GM12878 (cell line): ENCODE measurements at regions not wholly inside any gene's neighbourhood (a gene's known extent, or its start where the extent isn't known, plus 50 kb on each side); places are given as distances from the start of the nearest gene placed in this dataset.

Experiments used
- ATAC-seq: fragments of 200-7000 bp; cut with Tn5 transposase; 3 replicates; pipeline ENCODE4 v1.9.1; 2020; ENCODE audit warnings: mild to moderate bottlenecking, moderate library complexity
- BruUV-seq: library from RNA; stranded (reverse); fragments of 400-500 nt; replicated peaks from 2 replicates; lab custom pipeline; 2021; lab: Mats Ljungman, UMichigan
- CTCF ChIA-PET: fragments of 300-600 bp; sonication (Branson Sonifier 250); formaldehyde crosslinking; extraction: SDS; loops from one replicate; lab custom pipeline; 2021; ENCODE audit warnings: inconsistent platforms; lab: Yijun Ruan, JAX
- POLR2A ChIA-PET: fragments of 350-600 bp; formaldehyde crosslinking; extraction: SDS; loops from one replicate; lab custom pipeline; 2021; ENCODE audit warnings: inconsistent platforms; lab: Charles Lee
- RAD21 ChIA-PET: fragments of 300-600 bp; sonication (Branson Sonifier 250); formaldehyde crosslinking; loops from one replicate; lab custom pipeline; 2023; ENCODE audit warnings: antibody characterized with exemption; ENCODE audit not compliant: unreplicated experiment; lab: Charles Lee
- SMC1A ChIA-PET: fragments of 300-600 bp; sonication (Branson Sonifier 250); formaldehyde crosslinking; loops from one replicate; lab custom pipeline; 2023; ENCODE audit not compliant: unreplicated experiment, uncharacterized antibody; lab: Charles Lee
- DNase-seq: peaks from one replicate; pipeline ENCODE4 v3.0.0-alpha.2; 2011; ENCODE audit warnings: low read depth, low spot score
- FAIRE-seq: peaks from 3 replicates; lab custom pipeline; 2011; peaks lifted over from hg19 to GRCh38; lab: Jason Lieb, UNC
- H2AFZ ChIP-seq: 2 replicates; pipeline ENCODE4 v1.6.0; 2011; ENCODE audit warnings: low read depth, low read length, control low read depth; ENCODE audit not compliant: control insufficient read depth
- H3K27ac ChIP-seq: 2 replicates; pipeline ENCODE4 v1.5.1; 2011; ENCODE audit warnings: control low read depth; ENCODE audit not compliant: control insufficient read depth, insufficient read depth
- H3K27me3 ChIP-seq, 2 experiments: replicated peaks in 1 of 2; 2 replicates each; pipeline versions ENCODE4 v1.6.0 to v1.6.1; 2011; ENCODE audit warnings: low read length in 1 of 2; ENCODE audit not compliant: control insufficient read depth in 2 of 2, insufficient read depth in 2 of 2
- H3K36me3 ChIP-seq, 2 experiments: 2 replicates each; pipeline ENCODE4 v1.5.1; 2011; ENCODE audit warnings: low read length in 1 of 2; ENCODE audit not compliant: control insufficient read depth in 2 of 2, insufficient read depth in 2 of 2
- H3K4me1 ChIP-seq: 2 replicates; pipeline ENCODE4 v1.6.1; 2011; ENCODE audit warnings: mild to moderate bottlenecking, low read length, moderate library complexity, mixed read lengths; ENCODE audit not compliant: control insufficient read depth, insufficient read depth
- H3K4me2 ChIP-seq: 2 replicates; pipeline ENCODE4 v1.6.0; 2011; ENCODE audit warnings: control low read depth; ENCODE audit not compliant: control insufficient read depth, insufficient read depth
- H3K4me3 ChIP-seq: fragments of 200-600 bp; sonication (generic); 2 replicates; pipeline ENCODE4 v1.5.1; 2016
- H3K79me2 ChIP-seq: 2 replicates; pipeline ENCODE4 v1.6.0; 2011; ENCODE audit warnings: low read length; ENCODE audit not compliant: control insufficient read depth, insufficient read depth
- H3K9ac ChIP-seq: 2 replicates; pipeline ENCODE4 v1.8.0; 2011; ENCODE audit warnings: low read length, control low read depth, mixed read lengths; ENCODE audit not compliant: control insufficient read depth, insufficient read depth
- H3K9me3 ChIP-seq: replicated peaks from 3 replicates; pipeline ENCODE4 v1.5.1; 2011; ENCODE audit warnings: mild to moderate bottlenecking, low read length; ENCODE audit not compliant: control insufficient read depth, insufficient read depth
- H4K20me1 ChIP-seq: 2 replicates; pipeline ENCODE4 v1.6.0; 2011; ENCODE audit not compliant: control insufficient read depth, insufficient read depth
- JUNB ChIP-seq: IDR thresholded peaks from 2 replicates; pipeline ENCODE4 v1.6.1; 2016; ENCODE audit warnings: antibody characterized with exemption, mild to moderate bottlenecking
- JUND ChIP-seq: IDR thresholded peaks from 2 replicates; pipeline ENCODE4 v1.6.1; 2012; ENCODE audit warnings: low read depth, mild to moderate bottlenecking, low read length, improper control_type of control experiment, moderate library complexity
- MEF2A ChIP-seq: IDR thresholded peaks from 2 replicates; pipeline ENCODE4 v1.6.1; 2011; ENCODE audit warnings: low read depth, mild to moderate bottlenecking, low read length, moderate library complexity; ENCODE audit not compliant: insufficient read depth
- NFIC ChIP-seq: IDR thresholded peaks from 2 replicates; pipeline ENCODE4 v1.6.1; 2012; ENCODE audit warnings: low read depth, mild to moderate bottlenecking, inconsistent platforms, low read length, moderate library complexity
- RUNX3 ChIP-seq: IDR thresholded peaks from 2 replicates; pipeline ENCODE4 v1.6.1; 2012; ENCODE audit warnings: low read length, inconsistent platforms
- SUPT20H ChIP-seq: IDR thresholded peaks from 2 replicates; pipeline ENCODE4 v1.6.1; 2011; ENCODE audit warnings: low read depth, mild to moderate bottlenecking, low read length, moderate library complexity, borderline replicate concordance; ENCODE audit not compliant: control insufficient read depth
- TCF3 ChIP-seq: IDR thresholded peaks from 2 replicates; pipeline ENCODE4 v1.6.1; 2012; ENCODE audit warnings: low read depth, mild to moderate bottlenecking, low read length, borderline replicate concordance; ENCODE audit not compliant: insufficient read depth
- ZNF217 ChIP-seq: fragments of 450-650 bp; IDR thresholded peaks from 2 replicates; pipeline ENCODE4 v1.6.1; 2017; ENCODE audit warnings: antibody characterized with exemption, mild to moderate bottlenecking
- WGBS: methylation state at CpG from one replicate; pipeline ENCODE4 v1.1.6; 2016; ENCODE audit warnings: low lambda C conversion rate; ENCODE audit not compliant: insufficient replicate concordance, insufficient coverage; ENCODE audit errors: missing lambda C conversion rate; 5-methylcytosine and 5-hydroxymethylcytosine counted together
- in situ Hi-C: fragments of 300-500 bp; cut with MboI; formaldehyde crosslinking; loops from 9 replicates; pipeline ENCODE4 v1.14.3; 2018; ENCODE audit warnings: mixed read lengths
- intact Hi-C: fragments of 100-400 bp; cut with micrococcal nuclease; formaldehyde crosslinking; loops from one replicate; pipeline ENCODE4 v1.14.2; 2022; ENCODE audit not compliant: unreplicated experiment
- TF ChIP-seq, protein P1 (sequence below): IDR thresholded peaks from 2 replicates; pipeline ENCODE4 v1.6.1; 2012; ENCODE audit warnings: mild to moderate bottlenecking, low read depth, low read length

DNA sequence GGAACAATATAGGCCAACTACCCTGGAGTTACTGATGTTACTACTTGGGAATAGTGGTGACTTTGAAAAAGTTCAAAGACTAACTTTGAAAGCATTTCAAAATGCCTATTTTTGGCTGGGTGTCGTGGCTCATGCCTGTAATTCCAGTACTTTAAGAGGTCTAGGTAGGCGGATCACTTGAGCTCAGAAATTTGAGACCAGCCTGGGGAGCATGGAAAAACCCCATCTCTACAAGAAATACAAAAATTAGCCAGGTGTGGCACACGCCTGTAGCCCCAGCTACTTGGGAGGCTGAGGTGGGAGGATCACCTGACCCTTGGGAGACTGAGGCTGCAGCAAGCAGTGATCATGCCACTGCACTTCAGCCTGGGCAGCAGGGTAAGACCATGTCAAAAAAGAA is 105.3 kb downstream of the ARRDC3 start:
- Histone ChIP-seq H3K9me3 (peaks cover 2% of the 10 kb centered on the region; the same call in 2 of the 3 replicates), H3K36me3 (no peaks in the 10 kb centered on the region), H3K4me3 (no peak overlapping the region), H3K4me1 (peaks cover 18% of the 10 kb centered on the region), H3K27ac (no peak overlapping the region), H2AFZ (no peak overlapping the region), H3K27me3 (no peaks in the 10 kb centered on the region; a peak in 1 of 4 replicates), H3K9ac (no peak overlapping the region)
- BruUV-seq = no TSS peak
- DNase-seq (no peak), ATAC-seq (no peak), FAIRE-seq (no peak)
- in situ Hi-C loops (loop anchor here (5.0 kb wide), 1 partner anchor 104 kb away; the partner anchor contains the start of gene ARRDC3), intact Hi-C loops (no loop called here)
- ChIA-PET RAD21 (interaction anchor here (0.6 to 1.3 kb wide), 3 partner anchors 9 to 109 kb away, joined by 3 to 6 read pairs (median 4); no protein-coding TSS in a partner anchor), SMC1A (interaction anchor here (0.8 kb wide), 1 partner anchor 10 kb away, joined by 3 read pairs; no protein-coding TSS in a partner anchor)
- TF ChIP-seq ZNF217 (no peak), JUNB (0 out of 2 replicates have a peak, but pooled peaks have one; percentile 11), JUND (no peak), MEF2A (peak; percentile 56; the same call in 1 of the 2 replicates), TCF3 (no peak), NFIC (0 out of 2 replicates have a peak, but pooled peaks have one; percentile 34), SUPT20H (no peak), RUNX3 (0 out of 2 replicates have a peak, but pooled peaks have one; percentile 17)
- TF ChIP-seq, protein P1, sequence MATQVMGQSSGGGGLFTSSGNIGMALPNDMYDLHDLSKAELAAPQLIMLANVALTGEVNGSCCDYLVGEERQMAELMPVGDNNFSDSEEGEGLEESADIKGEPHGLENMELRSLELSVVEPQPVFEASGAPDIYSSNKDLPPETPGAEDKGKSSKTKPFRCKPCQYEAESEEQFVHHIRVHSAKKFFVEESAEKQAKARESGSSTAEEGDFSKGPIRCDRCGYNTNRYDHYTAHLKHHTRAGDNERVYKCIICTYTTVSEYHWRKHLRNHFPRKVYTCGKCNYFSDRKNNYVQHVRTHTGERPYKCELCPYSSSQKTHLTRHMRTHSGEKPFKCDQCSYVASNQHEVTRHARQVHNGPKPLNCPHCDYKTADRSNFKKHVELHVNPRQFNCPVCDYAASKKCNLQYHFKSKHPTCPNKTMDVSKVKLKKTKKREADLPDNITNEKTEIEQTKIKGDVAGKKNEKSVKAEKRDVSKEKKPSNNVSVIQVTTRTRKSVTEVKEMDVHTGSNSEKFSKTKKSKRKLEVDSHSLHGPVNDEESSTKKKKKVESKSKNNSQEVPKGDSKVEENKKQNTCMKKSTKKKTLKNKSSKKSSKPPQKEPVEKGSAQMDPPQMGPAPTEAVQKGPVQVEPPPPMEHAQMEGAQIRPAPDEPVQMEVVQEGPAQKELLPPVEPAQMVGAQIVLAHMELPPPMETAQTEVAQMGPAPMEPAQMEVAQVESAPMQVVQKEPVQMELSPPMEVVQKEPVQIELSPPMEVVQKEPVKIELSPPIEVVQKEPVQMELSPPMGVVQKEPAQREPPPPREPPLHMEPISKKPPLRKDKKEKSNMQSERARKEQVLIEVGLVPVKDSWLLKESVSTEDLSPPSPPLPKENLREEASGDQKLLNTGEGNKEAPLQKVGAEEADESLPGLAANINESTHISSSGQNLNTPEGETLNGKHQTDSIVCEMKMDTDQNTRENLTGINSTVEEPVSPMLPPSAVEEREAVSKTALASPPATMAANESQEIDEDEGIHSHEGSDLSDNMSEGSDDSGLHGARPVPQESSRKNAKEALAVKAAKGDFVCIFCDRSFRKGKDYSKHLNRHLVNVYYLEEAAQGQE = no peak
- TF ChIP-seq, all 136 proteins: peak for 4
- no peak overlapping the region for H3K4me2 ChIP-seq
- POLR2A ChIA-PET = interaction anchor here (0.6 to 0.8 kb wide), 2 partner anchors 106 to 871 kb away, joined by 3 to 4 read pairs; no protein-coding TSS in a partner anchor
- CTCF ChIA-PET = no interaction called here
- WGBS = 27% methylated on average over 3 of the region's 3 CpGs
- H3K79me2 ChIP-seq = no peaks in the 10 kb centered on the region
- no peaks in the 10 kb centered on the region for H4K20me1 ChIP-seq
